ENCODE measurements at regions not wholly inside any gene's neighbourhood (a gene's known extent, or its start where the extent isn't known, plus 50 kb on each side); places are given as distances from the start of the nearest gene placed in this dataset.
"Not testable (repeated sequence)": the region's sequence is repeated elsewhere in the genome, so short reads cannot be mapped to it uniquely, and the experiment has no call there.

GRCh38 chr20:19903168-19903811 lies 113.9 kb upstream of the NAA20 start:
- DNase-seq, result no peak

- no peak for DNase-seq
Measured at GRCh38 chr20:19907326-19908056, 109.7 kb upstream of the NAA20 start.

GRCh38 chr20:19908576-19908975 lies 108.6 kb upstream of the NAA20 start:
- DNase-seq, result no peak

- no peak for DNase-seq
Measured at GRCh38 chr20:19909725-19910124, 107.4 kb upstream of the NAA20 start.

GRCh38 chr20:19911810-19912382 lies 105.3 kb upstream of the NAA20 start:
- DNase-seq, result no peak

GRCh38 chr20:19913349-19913748 lies 103.8 kb upstream of the NAA20 start:
- no peak for DNase-seq

GRCh38 chr20:19913927-19914614 lies 103.1 kb upstream of the NAA20 start:
- DNase-seq, result no peak

GRCh38 chr20:19915111-19915798 lies 101.9 kb upstream of the NAA20 start:
- no peak for DNase-seq

- no peak for DNase-seq
Measured at GRCh38 chr20:19916531-19917485, 100.4 kb upstream of the NAA20 start.

- DNase-seq, result peak; percentile 82
Measured at GRCh38 chr20:19918965-19919329, 98.2 kb upstream of the NAA20 start.

GRCh38 chr20:19920381-19921138 lies 96.6 kb upstream of the NAA20 start:
- no peak for DNase-seq

- no peak for DNase-seq
Measured at GRCh38 chr20:19921284-19921793, 95.8 kb upstream of the NAA20 start.

GRCh38 chr20:19921829-19922228 lies 95.3 kb upstream of the NAA20 start:
- not testable (repeated sequence) for DNase-seq

- no peak for DNase-seq
Measured at GRCh38 chr20:19922716-19923115, 94.4 kb upstream of the NAA20 start.

- DNase-seq, result no peak
Measured at GRCh38 chr20:19923762-19924161, 93.4 kb upstream of the NAA20 start.

GRCh38 chr20:19924255-19924654 lies 92.9 kb upstream of the NAA20 start:
- no peak for DNase-seq

- DNase-seq, result no peak
Measured at GRCh38 chr20:19926591-19926990, 90.6 kb upstream of the NAA20 start.

- DNase-seq, result no peak
Measured at GRCh38 chr20:19928328-19929011, 88.7 kb upstream of the NAA20 start.

GRCh38 chr20:19929012-19929360 lies 88.2 kb upstream of the NAA20 start:
- no peak for DNase-seq

GRCh38 chr20:19929481-19930145 lies 87.5 kb upstream of the NAA20 start:
- no peak for DNase-seq

Measured in NCI-H1694 treated with DMSO at 0.1 percent for 48 hours (cell line).